Heart right ventricle (tissue), 16 donors: ENCODE measurements at regions not wholly inside any gene's neighbourhood (a gene's known extent, or its start where the extent isn't known, plus 50 kb on each side); places are given as distances from the start of the nearest gene placed in this dataset.

Experiments used
- ATAC-seq, 8 donors: fragments of 200-7000 bp; cut with Tn5 transposase; one replicate each; pipeline ENCODE4 v1.9.1; 2020; ENCODE audit warnings: mild to moderate bottlenecking in 8 of 8, moderate library complexity in 8 of 8, moderate number of reproducible peaks in 1 of 8
- DNase-seq, 2 donors: peaks; one replicate each; pipeline ENCODE4 v3.0.0-alpha.2; 2020
- H3K27ac ChIP-seq, 10 donors: fragments of 200-600 bp; sonication (generic) in 2 of 10; one replicate each; pipeline versions ENCODE4 v1.5.0 to v1.8.0; 2020 to 2022; ENCODE audit warnings: mild to moderate bottlenecking in 3 of 10
- H3K27me3 ChIP-seq, 7 donors: fragments of 200-600 bp; one replicate each; pipeline ENCODE4 v1.8.0; 2021 to 2022; ENCODE audit warnings: mild to moderate bottlenecking in 2 of 7
- H3K36me3 ChIP-seq, 9 donors: fragments of 200-600 bp; sonication (generic) in 1 of 9; one replicate each; pipeline versions ENCODE4 v1.5.0 to v1.8.0; 2020 to 2022; ENCODE audit warnings: mild to moderate bottlenecking in 2 of 9
- H3K4me1 ChIP-seq, 9 donors: fragments of 200-600 bp; sonication (generic) in 1 of 9; one replicate each; pipeline versions ENCODE4 v1.5.0 to v1.8.0; 2020 to 2022; ENCODE audit warnings: mild to moderate bottlenecking in 4 of 9
- H3K4me3 ChIP-seq, 10 donors: fragments of 200-600 bp; sonication (generic) in 2 of 10; one replicate each; pipeline versions ENCODE4 v1.5.0 to v1.8.0; 2020 to 2022; ENCODE audit warnings: mild to moderate bottlenecking in 7 of 10, moderate library complexity in 2 of 10
- H3K9me3 ChIP-seq, 11 donors: fragments of 200-600 bp in 10 of 11; sonication (generic) in 2 of 11; one replicate each; pipeline versions ENCODE4 v1.5.0 to v1.8.0; 2013 to 2022; ENCODE audit warnings: mild to moderate bottlenecking in 2 of 11, control low read depth in 1 of 11, moderate library complexity in 1 of 11
- CTCF ChIP-seq, 9 donors: fragments of 200-600 bp; sonication (generic) in 2 of 9; IDR thresholded peaks; one replicate each; pipeline versions ENCODE4 v1.5.0 to v1.8.0; 2021 to 2022; ENCODE audit warnings: antibody characterized with exemption in 9 of 9, mild to moderate bottlenecking in 5 of 9, moderate library complexity in 1 of 9
- WGBS, 2 donors: extraction: QIAGEN DNeasy Blood & Tissue Kit; methylation state at CpG; one replicate each; pipeline ENCODE4 v1.1.7; 2013; ENCODE audit warnings: inconsistent platforms in 1 of 2; 5-methylcytosine and 5-hydroxymethylcytosine counted together
- intact Hi-C, 10 donors: fragments of 100-400 bp; cut with DNase I; formaldehyde crosslinking; loops; one replicate each; pipeline versions ENCODE4 v1.11.1 to v1.14.2; 2022
- donor health status: Arrhythmogenic right ventricular cardiomyopathy.
- donor health status: ischemic (EF 13 %, LVEDD 7.1; RV severe dilation, severe dysfunction).
- donor health status: healthy with polysubstance abuse.
- donor health status: DM: no; HTN: yes; CAD: no.
- donor health status: DM: no; HTN: no; CAD: no.
- donor health status: ischemic (EF 25% LVEDD 6.9; RV normal size, moderate dysfunction).
- donor health status: ischemic (EF 25% LVEDD 5.7; RV mildly dilated, moderate dysfunction).
- donor health status: healthy.
- donor health status: DM: yes; HTN: yes; CAD: no.
- donor health status: Ischemic cardiomyopathy.
- donor health status: ischemic (EF 35%, LVEDD 5.7; RV mildly dilated, moderate dysfunction).
- donor health status: nonischemic (EF 11% LVEDD 7.7; RV severe dilation, severe dysfunction).
- donor health status: DM: yes; HTN: yes; CAD: no.
- donor health status: PGD.
- donor health status: ischemic (EF 29% LVEDD 5.4; RV normal size, mild dysfunction).
- donor health status: nonischemic (EF 23%, LVEDD 6.1; RV moderate dilation, normal function).

- Histone ChIP-seq H3K4me3 (no peak overlapping the region), H3K27me3 (no peaks in the 10 kb centered on the region), H3K4me1 (peaks cover 0 to 4% (median 0%) of the 10 kb centered on the region in 9 donors), H3K9me3 (no peaks in the 10 kb centered on the region), H3K27ac (no peak overlapping the region), H3K36me3 (no peaks in the 10 kb centered on the region)
- intact Hi-C loops = no loop called here
- ATAC-seq = no peak
- no peak for TF ChIP-seq CTCF (IDR thresholded peaks at IDR 0.05)
- no peak for DNase-seq
- 81 to 95% methylated on average over 6 of the region's 6 CpGs for WGBS, 2 donors
These were observed 242.8 kb upstream of the CXCR4 start for GRCh38 chr2:136360790-136361189.

- intact Hi-C loops = loop anchor here in 1 of 10 donors (10.0 kb wide), 1 partner anchor 205 kb away; no protein-coding TSS in a partner anchor
- H3K36me3 ChIP-seq = no peaks in the 10 kb centered on the region
- 94 to 95% methylated on average over 5 of the region's 5 CpGs for WGBS, 2 donors
- H3K4me3 ChIP-seq = no peak overlapping the region
- no peak for TF ChIP-seq CTCF (IDR thresholded peaks at IDR 0.05)
- H3K27me3 ChIP-seq = no peaks in the 10 kb centered on the region
- no peak for DNase-seq
- no peak overlapping the region for H3K27ac ChIP-seq
- H3K9me3 ChIP-seq = no peaks in the 10 kb centered on the region
- H3K4me1 ChIP-seq = peaks cover 0 to 4% (median 0%) of the 10 kb centered on the region in 9 donors
- no peak for ATAC-seq
These were observed 241.4 kb upstream of the CXCR4 start for GRCh38 chr2:136359121-136359965.

- no peaks in the 10 kb centered on the region for H3K27me3 ChIP-seq
- 82 to 83% methylated on average over 2 of the region's 2 CpGs for WGBS, 2 donors
These were observed 240.6 kb upstream of the CXCR4 start for GRCh38 chr2:136358576-136358975.

GRCh38 chr2:136357007-136357380 is 239.0 kb upstream of the CXCR4 start:
- H3K27me3 ChIP-seq = no peaks in the 10 kb centered on the region
- no peak overlapping the region for H3K4me3 ChIP-seq
- no peak for TF ChIP-seq CTCF (IDR thresholded peaks at IDR 0.05)
- no peaks in the 10 kb centered on the region for H3K9me3 ChIP-seq
- DNase-seq = no peak
- no peak overlapping the region for H3K27ac ChIP-seq
- 37 to 50% methylated on average over 1 of the region's 1 CpG for WGBS, 2 donors
- no peaks in the 10 kb centered on the region for H3K4me1 ChIP-seq
- H3K36me3 ChIP-seq = no peaks in the 10 kb centered on the region
- intact Hi-C loops = loop anchor here in 1 of 10 donors (10.0 kb wide), 1 partner anchor 202 kb away; no protein-coding TSS in a partner anchor
- no peak for ATAC-seq

More at GRCh38 chr2:136358576-136358975, 240.6 kb upstream of the CXCR4 start:
- TF ChIP-seq CTCF (IDR thresholded peaks at IDR 0.05) = no peak
- ATAC-seq = no peak
- DNase-seq = no peak
- H3K27ac ChIP-seq = no peak overlapping the region
- H3K9me3 ChIP-seq = no peaks in the 10 kb centered on the region
- H3K36me3 ChIP-seq = no peaks in the 10 kb centered on the region
- intact Hi-C loops = loop anchor here in 1 of 10 donors (10.0 kb wide), 1 partner anchor 204 kb away; no protein-coding TSS in a partner anchor
- H3K4me3 ChIP-seq = no peak overlapping the region
- H3K4me1 ChIP-seq = no peaks in the 10 kb centered on the region
